NB4 (cell line): ENCODE measurements at regions not wholly inside any gene's neighbourhood (a gene's known extent, or its start where the extent isn't known, plus 50 kb on each side); places are given as distances from the start of the nearest gene placed in this dataset.

ENCODE experiments used
- MYC ChIP-seq: IDR thresholded peaks from 2 replicates; pipeline ENCODE4 v1.6.1; 2011; ENCODE audit warnings: low read depth, low read length
- POLR2A ChIP-seq: IDR thresholded peaks from 2 replicates; pipeline ENCODE4 v1.6.1; 2011; ENCODE audit warnings: mild to moderate bottlenecking; ENCODE audit not compliant: insufficient read length; ENCODE audit errors: extremely low read depth
- TF ChIP-seq, protein P1 (sequence below): IDR thresholded peaks from one replicate; pipeline ENCODE4 v1.5.1; 2012; ENCODE audit warnings: low read depth, low read length
- TF ChIP-seq, protein P2 (sequence below): IDR thresholded peaks from 2 replicates; pipeline ENCODE4 v1.6.1; 2011; ENCODE audit warnings: low read depth, low read length

DNA sequence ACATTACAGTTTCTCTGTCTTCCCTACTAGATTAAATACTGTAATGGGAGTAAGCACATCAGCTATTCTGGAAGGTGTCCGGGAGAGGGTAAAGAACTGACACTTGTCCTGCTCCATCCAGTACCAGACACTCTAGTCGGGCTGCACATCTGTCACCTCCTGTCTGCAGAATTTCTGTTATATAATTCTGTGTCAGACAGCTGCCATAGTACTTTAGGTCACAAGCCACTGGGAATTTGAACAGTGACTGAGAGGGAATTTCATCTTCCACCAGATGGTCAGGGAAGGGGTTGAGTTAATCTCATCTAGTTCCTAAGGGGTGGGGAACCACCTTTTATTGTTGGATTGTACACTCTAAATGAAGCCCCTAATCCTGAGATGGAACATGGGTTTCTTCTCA lies 58.6 kb upstream of the NUDT7 start:
- TF ChIP-seq POLR2A, result no peak
- TF ChIP-seq, protein P1, sequence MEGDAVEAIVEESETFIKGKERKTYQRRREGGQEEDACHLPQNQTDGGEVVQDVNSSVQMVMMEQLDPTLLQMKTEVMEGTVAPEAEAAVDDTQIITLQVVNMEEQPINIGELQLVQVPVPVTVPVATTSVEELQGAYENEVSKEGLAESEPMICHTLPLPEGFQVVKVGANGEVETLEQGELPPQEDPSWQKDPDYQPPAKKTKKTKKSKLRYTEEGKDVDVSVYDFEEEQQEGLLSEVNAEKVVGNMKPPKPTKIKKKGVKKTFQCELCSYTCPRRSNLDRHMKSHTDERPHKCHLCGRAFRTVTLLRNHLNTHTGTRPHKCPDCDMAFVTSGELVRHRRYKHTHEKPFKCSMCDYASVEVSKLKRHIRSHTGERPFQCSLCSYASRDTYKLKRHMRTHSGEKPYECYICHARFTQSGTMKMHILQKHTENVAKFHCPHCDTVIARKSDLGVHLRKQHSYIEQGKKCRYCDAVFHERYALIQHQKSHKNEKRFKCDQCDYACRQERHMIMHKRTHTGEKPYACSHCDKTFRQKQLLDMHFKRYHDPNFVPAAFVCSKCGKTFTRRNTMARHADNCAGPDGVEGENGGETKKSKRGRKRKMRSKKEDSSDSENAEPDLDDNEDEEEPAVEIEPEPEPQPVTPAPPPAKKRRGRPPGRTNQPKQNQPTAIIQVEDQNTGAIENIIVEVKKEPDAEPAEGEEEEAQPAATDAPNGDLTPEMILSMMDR, result no peak
- TF ChIP-seq MYC, result no peak
- TF ChIP-seq, protein P2, sequence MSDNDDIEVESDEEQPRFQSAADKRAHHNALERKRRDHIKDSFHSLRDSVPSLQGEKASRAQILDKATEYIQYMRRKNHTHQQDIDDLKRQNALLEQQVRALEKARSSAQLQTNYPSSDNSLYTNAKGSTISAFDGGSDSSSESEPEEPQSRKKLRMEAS, result no peak
